ENCODE measurements at regions not wholly inside any gene's neighbourhood (a gene's known extent, or its start where the extent isn't known, plus 50 kb on each side); places are given as distances from the start of the nearest gene placed in this dataset.

GRCh38 chr11:134838708-134839107 is 426.7 kb upstream of the B3GAT1 start:
- TF ChIP-seq CTCF (conservative IDR thresholded peaks at IDR 0.05 in 1 of 2, IDR thresholded peaks at IDR 0.05 in 1 of 2; ENCODE audit: low read depth in 1 of 2, low read length in 2 of 2) (no peak), EZH2 (IDR thresholded peaks at IDR 0.05; ENCODE audit: low read length, missing control alignments) (no peak)
